GM12875 (cell line): ENCODE measurements at regions not wholly inside any gene's neighbourhood (a gene's known extent, or its start where the extent isn't known, plus 50 kb on each side); places are given as distances from the start of the nearest gene placed in this dataset.

Experiments used
- H3K4me3 ChIP-seq: one replicate; pipeline ENCODE4 v1.5.1; 2011; ENCODE audit warnings: low read depth, low read length, control low read depth
- TF ChIP-seq, protein P1 (sequence below): IDR thresholded peaks from 2 replicates; pipeline ENCODE4 v1.5.1; 2011; ENCODE audit warnings: low read depth, mild to moderate bottlenecking, control low read depth, inconsistent platforms, low read length, moderate library complexity, borderline replicate concordance; ENCODE audit not compliant: insufficient read depth

DNA sequence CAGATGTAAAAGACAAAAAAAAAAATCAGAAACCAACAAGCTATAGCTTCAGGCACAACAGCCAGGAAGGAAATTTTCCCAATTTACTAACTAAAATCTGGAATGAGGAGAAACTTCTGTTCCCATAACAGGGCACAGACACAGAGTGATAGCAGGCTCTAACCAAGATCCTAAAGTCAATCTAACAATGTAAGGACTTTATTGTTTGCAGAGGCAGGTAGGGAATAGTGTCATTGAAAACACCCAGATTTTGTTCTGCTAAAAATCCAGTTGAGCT, 166.6 kb upstream of the ATP1B1 start:
- TF ChIP-seq, protein P1, sequence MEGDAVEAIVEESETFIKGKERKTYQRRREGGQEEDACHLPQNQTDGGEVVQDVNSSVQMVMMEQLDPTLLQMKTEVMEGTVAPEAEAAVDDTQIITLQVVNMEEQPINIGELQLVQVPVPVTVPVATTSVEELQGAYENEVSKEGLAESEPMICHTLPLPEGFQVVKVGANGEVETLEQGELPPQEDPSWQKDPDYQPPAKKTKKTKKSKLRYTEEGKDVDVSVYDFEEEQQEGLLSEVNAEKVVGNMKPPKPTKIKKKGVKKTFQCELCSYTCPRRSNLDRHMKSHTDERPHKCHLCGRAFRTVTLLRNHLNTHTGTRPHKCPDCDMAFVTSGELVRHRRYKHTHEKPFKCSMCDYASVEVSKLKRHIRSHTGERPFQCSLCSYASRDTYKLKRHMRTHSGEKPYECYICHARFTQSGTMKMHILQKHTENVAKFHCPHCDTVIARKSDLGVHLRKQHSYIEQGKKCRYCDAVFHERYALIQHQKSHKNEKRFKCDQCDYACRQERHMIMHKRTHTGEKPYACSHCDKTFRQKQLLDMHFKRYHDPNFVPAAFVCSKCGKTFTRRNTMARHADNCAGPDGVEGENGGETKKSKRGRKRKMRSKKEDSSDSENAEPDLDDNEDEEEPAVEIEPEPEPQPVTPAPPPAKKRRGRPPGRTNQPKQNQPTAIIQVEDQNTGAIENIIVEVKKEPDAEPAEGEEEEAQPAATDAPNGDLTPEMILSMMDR = no peak
- no peak overlapping the region for H3K4me3 ChIP-seq

DNA sequence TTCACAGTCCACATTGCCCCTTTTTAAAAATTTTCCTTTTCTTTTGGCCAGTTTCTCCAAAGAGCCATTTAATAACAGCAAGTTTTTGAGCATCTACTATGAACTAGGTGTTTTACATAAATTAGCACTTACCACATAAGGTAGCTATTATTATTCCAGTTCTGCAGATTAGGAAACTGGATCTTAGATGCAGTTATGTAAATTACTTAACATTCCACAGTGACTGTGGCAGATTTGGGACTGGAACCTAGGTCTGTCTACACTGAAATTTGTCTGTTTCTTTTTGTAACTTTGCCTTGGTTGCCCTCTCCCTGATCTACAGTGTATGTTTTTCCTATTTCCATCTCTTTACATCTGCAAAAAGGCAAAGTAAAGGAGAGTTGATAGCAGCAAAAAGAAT, 164.8 kb upstream of the ATP1B1 start:
- TF ChIP-seq, protein P1 = no peak
- H3K4me3 ChIP-seq = no peak overlapping the region

DNA sequence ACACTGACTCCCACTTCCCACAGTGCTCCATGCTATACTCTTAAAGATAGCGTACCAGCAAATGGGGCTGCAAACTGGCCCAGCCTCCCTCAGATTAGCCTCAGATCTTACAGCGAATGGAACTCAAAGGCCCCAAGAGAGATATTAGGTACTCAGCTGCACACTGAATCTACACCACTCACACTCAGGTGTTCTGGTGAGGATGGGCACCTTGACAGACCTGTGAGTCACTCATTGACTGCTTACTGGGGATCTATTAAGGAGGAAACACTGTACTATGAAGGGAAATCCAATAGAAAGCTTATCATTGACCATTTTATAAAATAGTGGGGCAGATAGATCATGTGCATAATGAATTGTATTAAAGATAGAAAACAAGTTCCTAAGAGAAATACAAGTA, 164.3 kb upstream of the ATP1B1 start:
- no peak overlapping the region for H3K4me3 ChIP-seq
- TF ChIP-seq, protein P1 = no peak

DNA sequence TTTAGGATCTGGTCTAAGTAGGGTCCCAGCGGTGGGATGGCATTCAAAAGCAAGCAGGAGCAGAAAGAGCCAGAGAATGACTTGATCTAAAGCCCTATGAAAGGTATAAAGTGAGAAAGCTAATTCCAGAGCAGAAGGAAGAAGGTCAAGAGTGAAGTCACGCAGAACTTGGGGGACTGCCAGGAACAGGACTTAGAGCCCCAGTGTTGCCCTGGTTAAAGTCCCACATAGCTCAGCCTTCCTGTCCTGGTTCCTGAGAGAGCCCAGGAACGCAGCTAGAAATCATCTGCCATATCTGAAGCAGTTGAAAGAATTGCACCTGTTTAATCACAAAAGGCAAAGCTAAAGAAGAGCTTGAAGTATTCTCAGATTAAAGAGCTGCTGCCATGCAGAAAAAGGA, 160.6 kb upstream of the ATP1B1 start:
- TF ChIP-seq, protein P1 = no peak

DNA sequence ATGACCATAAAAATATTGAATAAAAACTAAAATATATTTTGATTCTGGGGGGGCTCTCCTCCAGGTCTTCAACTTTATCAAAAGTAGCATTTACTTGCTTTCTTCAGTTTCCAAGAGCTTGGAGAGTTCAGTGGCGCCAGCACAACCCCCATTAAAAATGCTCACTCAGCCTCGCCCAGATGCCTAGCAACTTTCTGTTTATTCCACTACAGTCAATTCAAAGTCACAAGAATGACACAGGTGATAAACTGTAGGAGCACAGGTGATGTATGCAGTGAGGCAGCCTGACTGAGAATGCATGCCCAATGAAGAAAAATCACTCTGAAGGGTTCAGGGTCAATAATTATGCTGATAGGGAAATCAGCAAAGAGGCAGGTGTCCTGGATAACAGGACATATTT, 159.4 kb upstream of the ATP1B1 start:
- no peak overlapping the region for H3K4me3 ChIP-seq
- TF ChIP-seq, protein P1 = no peak

More for the DNA sequence above, 160.6 kb upstream of the ATP1B1 start:
- H3K4me3 ChIP-seq = no peak overlapping the region

DNA sequence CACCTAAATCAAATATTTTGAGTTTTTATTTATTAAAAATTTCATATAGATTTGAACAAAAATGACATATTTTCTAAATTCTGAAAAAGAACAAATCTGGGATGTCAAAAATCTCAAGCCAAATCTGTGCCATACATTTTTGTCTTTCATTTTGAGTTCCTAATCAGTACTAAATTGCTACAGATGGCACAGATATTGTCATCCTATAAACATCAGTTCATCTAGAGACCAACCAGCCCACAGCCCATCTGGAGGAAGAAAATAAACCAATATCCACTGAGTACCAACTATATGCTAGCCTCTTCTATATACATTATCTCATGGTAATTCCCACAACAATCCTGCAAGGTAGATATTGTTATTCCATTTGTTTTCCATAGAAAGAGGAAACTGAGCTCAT, 156.8 kb upstream of the ATP1B1 start:
- H3K4me3 ChIP-seq = no peak overlapping the region
- TF ChIP-seq, protein P1 = no peak

DNA sequence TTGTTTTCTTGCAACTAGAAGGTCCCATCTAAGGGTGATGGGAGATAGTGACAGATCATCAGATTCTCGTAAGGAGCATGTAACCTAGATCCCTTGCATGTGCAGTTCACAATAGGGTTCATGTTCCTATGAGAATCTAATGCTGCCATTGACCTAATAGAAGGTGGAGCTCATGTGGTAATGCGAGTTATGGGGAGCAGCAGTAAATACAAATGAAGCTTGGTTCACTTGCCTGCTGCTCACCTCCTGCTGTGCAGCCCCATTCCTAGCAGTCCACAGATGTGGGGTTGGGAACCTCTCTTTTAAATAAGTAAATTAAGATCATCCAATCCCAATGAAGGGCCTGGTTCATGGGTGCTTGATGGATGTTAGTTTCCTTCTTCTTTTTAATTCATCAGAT, 148.7 kb upstream of the ATP1B1 start:
- no peak overlapping the region for H3K4me3 ChIP-seq
- TF ChIP-seq, protein P1 = no peak
